HG02610 (cell line): ENCODE measurements at regions not wholly inside any gene's neighbourhood (a gene's known extent, or its start where the extent isn't known, plus 50 kb on each side); places are given as distances from the start of the nearest gene placed in this dataset.

Source experiments
- ATAC-seq: cut with Tn5 transposase; IDR thresholded peaks from one replicate; pipeline ENCODE4 v1.9.1; 2021; ENCODE audit warnings: mild to moderate bottlenecking, moderate library complexity; ENCODE audit not compliant: unreplicated experiment

DNA sequence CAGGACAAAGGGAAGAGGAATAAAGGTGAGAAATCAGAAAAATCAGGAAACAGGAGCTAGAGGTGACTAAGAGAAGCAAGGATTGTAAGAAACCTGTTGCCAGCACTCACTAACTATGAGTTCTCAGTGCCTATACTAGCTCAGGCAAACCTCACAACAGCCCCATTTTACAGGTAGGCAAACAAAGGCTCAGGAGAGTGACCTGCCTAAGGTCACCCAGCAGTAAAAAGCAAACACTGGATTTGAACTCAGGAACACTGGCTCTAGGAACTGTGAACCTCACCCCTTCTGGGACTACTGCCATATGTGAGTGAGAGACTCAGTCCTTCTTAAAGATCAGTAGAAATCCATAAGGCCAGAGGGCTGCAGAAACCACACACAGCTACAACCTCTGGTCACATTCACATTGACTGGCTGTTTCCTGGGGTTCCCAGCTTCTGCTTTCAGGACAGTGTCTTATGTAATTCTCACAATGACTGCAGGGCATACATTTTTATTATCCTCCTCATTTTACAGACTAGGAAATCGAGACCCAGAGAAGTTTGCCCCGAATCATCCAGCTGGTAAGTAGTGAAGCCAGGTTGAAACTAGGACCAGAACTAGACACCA is 80.7 kb upstream of the MAFB start:
- ATAC-seq = no peak

DNA sequence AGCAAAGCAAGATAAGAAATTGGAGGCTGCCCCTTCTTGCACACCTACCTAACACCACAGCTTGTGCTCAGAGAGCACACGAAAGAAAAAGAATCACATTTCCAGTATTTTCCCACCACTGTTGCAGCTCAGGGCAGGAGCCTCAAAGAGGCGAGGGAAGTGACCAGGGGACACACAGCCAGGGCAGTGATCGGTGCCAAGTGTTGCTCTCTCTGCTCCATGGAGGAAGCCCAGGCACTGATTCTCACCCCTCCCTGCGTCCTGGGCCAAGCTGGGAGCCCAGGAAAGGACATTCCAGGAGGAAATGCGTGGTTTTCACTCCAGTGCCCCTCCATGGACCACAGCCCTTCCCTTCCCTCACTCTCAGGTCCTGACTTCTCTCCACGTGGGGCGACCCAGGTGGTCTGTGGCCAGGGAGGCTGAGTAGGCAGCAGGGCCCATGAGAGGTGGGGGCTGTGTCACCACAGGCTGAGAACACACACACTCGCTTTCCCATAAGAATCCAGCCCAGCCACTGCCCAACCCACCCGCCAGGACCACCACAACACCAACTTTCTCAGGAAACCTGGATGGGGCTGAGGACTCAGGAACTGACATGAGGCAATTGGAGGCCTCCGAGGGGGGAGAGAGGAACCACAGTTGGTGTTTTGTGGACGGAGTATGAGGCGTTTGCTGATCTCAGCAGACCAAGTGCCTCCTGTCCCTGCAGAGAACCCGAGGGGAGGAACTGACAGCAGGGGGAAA is 81.7 kb upstream of the MAFB start:
- no peak for ATAC-seq

DNA sequence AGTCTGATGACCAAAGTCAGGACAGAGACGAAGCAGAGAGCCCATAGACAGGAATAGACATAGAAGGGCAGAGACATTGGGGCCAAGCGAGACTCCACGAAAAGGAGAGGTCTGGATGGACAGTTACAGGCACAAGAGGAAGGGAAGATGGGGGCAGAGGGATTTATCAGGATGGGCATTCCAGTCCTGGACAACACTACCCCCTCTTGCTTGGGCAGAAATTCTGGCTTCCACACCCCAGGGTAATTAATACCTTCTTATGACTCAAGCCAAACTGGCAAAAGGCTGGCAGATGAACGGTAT is 82.2 kb upstream of the MAFB start:
- no peak for ATAC-seq

DNA sequence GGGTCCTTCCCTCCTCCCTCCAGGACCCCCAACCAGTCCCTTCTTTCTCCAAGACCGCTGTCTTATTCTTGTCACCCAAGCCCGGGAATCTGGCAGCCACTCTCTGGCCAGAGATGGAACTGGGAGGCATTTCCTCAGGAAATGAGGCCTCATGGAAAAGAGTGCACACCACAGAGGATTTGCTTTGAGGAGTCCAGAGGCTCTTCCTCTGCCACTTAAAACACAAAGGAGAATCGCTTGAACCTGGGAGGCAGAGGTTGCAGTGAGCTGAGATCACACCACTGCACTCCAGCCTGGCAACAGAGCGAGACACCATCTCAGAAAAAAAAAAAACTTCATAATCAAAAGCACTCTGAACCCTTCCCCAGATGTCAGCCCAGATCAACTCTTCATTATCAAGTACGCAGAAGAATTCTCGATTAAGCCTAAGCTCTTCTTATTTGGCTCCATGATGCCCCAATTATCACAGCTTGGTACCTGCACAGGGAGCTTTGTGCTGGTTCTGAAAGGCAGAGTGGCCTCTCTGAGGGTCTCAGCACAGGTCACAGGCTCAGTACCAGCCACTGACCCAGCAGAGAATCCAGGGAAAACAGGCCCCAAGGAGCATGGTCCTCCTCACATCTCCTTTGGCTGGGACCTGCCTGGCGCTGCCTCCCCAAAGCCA is 82.9 kb upstream of the MAFB start:
- ATAC-seq = no peak

DNA sequence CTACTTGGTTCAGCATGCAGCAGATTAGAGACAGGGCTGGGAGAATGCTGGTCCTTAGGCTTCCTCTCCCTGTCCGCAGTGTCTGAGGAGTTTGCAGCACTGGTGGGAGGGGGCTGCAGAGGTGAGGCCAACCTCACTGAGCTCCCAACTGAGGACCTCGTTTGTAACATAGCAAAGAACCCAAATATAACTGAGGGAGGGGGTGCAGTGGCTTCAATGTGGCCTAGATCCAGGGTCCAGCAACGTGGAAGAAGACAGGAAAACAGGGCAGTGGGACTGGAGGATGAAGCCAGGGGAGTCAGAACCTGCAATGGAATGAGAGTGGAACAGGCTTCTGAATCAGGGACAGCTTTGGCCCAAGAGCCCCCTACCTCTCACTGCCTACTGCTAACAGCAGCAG is 84.3 kb upstream of the MAFB start:
- no peak for ATAC-seq

DNA sequence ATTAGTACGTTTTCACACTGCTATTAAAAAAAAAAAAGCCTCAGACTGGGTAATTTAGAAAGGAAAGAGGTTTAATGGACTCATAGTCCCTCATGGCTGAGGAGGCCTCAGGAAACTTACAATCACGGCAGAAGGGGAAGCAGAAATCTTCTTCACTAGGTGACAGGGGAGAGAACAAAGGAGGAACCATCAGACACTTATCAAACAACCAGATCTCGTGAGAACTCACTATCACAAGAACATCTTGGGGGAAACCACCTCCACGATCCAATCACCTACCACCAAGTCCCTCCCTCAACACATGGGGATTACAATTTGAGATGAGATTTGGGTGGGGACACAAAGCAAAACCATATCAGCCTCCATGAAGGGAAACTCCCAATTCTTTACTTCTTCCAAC is 85.2 kb upstream of the MAFB start:
- no peak for ATAC-seq

DNA sequence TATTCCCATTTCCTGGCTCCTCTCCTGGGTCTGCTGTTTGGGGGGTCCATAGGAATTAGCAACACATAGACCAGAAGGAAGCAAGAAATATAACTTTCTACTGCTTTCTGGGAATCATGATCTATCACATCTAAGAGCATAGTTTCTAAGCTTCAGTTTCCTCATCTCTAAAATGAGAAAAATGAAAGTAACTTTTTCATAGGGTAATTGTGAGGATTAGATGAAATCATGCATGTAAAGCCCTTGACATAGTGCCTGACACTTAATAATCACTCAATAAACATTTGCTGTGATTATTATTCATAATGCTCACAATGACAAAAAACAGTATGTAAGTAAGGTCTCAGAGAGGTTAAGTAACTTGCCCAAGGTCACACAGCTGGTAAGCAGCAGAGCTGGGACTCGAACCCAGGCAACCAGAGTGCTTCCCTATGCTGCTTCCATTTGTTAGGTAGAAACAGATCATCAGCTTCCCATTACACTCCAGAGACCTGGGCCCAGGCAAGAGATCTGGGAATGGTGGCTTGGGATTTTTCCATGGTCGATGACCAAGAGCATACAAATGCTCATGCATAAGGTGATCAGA is 86.6 kb upstream of the MAFB start:
- ATAC-seq = no peak

DNA sequence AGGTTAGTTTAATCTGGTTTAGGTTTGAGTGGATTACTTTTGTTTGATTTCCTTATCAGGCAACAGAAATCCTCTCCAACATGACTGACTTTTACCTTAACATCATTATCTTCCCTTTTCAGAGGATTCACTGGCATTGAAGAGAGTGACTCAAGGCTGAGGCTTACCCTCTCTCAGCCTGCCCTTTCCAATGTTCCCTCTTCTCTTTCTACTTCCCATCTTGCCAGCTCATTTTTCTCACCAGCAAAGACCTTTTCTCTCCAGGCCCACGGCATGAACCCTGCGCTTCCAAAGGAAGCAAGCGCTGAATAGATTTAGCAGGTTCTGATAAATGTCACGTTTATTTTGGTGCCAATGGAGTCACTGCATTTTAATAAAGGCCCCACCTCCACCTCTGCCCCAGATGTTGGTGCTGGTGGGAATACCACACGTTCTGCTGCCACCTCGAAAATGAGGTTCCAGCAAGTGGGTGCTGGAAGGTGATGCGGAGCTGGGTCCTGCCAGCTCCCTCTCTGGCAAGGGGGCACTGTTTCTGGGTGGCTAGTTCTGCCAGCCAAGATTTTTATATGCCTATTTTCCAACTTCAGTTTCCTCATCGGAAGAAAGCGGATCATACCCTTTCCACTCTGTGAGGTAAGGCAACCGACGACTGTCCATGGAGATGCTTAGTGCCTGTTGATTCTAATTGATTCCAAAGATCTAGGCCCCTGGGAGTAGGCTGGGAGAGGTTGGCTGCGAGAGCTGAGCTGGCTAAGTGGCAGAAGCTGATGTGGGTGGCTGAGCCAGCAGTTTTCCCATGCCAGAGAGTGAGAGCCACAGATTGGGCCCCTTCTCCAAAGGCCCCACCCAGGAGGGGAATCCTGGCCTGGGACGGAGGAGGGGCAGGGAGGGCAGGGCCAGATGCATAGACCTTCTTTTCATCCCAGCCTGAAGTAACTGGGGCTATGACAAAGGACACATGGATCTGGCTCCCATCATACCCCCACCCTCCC is 87.7 kb upstream of the MAFB start:
- no peak for ATAC-seq

DNA sequence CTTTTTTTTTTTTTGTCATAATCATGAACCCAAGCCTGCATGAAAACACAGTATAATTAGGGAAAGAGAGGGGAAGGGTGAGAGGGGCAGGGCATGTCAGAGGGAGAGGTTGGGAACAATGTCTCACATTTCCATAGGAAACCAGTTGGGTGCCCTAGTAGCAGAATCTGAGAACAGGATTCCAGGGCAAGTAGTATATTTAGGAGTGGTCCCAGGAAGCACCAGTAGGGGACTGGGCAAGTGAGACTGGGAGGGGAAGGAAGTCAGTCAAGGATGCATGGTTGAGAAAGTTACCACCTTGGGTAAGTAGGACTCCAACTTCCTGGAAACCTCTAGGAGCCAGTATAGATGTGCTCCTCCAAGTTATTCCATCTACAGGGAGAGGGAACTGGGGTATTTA is 88.6 kb upstream of the MAFB start:
- no peak for ATAC-seq

DNA sequence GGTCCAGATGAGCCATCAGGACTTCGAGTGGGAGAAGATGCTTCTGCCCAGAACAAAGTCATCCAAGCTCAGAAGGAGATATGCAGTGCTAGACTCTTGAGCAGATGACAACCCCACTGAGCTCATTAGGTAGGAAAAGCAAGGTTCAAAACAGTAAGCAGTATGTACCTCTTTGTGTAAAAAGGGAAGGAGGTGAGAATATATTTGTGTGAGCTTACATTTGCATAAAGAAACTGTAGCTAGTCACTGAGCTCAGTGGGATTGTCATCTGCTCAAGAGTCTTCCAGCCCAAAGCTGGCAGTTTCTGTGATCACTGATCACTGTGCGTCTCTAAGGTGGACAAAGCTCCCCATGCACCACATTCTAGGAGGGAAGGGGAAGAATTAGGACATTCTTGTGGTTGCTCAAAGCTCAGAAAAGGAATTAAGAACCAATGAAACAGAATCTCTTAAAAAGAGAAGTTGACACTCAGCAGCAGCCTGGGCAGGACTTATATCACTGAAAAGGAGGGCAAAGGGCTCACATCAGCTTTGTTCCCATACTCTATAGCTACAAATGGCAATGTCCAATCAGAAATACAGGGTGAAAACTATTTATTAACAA is 90.0 kb upstream of the MAFB start:
- no peak for ATAC-seq

DNA sequence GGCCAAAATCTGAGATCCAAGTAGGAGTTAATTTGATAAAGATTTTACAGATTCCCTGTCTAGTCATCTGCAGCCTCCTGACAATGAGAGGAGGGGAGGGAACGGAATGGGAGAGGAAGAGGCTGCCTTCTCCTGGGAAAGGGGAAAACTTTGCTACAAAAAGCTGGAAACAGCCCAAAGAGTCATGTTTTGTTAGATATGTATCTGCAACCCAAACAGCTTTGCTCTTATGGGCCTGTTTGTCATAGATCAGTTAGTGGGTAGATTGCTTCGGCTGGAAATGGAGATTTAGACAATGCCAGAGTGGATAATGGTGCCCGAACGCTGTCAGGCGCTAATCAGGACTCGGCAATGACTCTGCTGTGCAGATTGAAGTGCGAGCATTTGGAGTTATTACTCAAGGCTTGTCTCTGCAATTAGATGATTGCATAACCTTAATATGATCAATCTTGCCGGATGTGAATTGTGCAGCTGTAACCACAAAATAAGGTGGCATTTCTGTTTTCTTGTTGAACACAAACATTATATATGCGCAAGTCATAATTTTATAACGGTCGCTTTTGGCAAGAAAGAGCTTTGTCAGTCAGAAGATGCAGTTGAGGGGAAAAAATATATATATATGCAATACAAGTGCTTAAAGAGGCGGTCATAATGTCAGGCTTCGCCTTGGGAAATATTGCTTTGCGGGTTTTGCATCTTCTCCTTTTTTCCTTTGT is 92.4 kb upstream of the MAFB start:
- no peak for ATAC-seq

DNA sequence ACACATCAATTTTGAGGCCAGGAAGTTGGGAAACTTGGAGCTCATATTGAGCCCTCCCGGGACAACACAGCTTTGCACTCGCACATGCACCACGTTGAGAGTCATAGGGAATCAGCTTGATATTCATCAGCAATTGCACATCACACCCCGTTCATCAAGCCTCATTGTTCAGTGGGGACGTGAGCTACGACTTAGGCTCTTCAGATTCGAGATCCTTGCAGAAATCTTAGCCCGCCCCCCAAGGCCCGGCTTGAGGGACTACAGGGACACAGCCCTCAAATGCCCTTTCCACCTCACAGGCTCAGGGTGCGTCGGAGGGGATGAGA is 93.0 kb upstream of the MAFB start:
- ATAC-seq = no peak

DNA sequence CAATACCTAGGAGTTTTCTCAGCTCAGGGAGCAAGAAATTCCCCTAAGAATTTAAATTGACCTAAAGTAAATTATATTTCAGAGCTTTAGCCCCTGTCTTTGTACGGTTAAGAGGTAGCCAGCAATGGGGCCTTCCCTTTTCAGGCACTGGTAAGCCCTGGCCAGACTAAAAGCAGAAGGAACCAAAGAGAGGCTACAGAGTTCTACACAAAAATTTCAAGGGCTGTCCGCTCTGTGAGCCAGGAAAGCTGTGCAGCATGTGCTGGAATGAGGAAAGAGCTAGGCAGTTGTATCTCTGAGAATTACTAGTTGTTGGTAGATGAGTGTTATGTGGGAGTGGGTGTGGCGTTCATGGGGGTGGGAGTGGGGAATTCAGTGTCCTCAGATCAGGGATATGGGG is 96.3 kb upstream of the MAFB start:
- no peak for ATAC-seq

DNA sequence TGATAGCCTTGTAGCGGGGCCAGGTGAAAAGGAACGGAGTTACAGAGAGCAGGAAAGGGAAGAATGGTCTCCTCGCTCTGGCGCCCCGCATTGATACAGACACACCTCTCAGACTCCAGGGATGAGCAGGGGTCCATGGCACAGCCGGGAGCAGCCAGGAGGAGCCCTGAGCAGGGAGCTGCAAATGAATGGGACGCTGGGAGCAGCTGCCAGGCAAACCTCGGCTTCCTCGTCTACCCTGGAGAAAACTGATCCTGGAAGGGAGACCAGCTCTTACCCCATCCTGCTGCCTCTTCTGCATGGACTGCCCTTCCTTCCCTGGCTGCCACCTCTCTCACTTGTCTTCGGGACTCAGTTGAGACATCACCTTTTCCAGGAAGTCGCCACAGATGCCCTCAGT is 97.3 kb upstream of the MAFB start:
- no peak for ATAC-seq

DNA sequence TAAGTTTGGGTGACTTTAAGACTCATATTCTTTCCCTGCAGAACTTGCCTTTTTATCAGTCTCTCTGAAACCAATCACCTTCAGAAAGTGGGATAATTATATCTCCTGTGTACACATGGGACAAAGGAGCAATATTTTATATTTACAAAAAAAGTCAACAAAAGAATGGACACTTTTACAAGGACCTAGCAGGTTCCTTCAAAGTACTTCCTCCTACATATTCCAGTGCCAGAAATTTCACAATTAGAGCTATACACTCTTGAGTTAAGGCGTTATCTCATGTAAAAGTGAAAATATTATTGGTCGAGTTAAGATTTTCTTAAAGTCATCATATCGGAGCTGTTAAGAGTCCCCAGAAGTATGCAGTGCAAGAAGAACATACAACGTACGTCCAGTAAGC is 98.9 kb upstream of the MAFB start:
- ATAC-seq = no peak

DNA sequence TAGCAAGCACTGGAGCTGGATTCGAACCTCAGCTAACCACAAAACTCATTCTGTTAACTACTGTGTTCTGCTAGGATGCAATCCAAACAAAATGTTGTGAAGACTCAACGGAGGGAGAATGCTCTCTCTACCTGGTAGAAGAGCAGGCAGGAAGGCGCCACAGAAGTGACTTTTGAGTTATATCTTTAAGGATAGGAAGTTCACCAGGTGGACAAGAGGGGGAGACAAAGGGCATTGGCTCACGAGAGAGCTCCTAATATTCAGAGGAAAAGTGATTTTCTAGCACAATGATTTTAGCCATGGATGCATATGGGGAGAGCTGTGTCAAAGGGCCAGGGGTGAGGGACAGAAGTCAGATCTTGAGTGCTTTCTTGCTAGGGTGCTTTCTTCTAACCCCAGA is 108.4 kb upstream of the MAFB start:
- ATAC-seq = no peak

DNA sequence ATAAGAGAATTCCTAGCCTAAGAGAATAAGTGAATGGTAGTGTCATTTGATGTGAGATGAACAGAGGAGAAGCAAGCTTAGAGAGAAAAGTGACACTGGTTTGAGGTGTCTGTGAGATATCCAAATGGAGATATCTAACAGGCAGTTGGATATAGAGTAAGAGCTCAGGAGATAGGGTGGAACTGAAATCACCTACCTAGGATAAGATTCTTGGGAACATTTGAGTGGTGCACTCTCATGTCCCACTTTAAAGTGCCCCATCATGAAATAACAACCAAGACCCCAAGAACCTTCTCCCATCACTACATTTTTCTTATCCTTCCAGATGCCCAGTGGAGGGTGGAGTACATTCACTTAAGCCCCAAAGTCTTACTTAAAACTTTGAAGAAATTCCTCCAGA is 109.0 kb upstream of the MAFB start:
- ATAC-seq = no peak

DNA sequence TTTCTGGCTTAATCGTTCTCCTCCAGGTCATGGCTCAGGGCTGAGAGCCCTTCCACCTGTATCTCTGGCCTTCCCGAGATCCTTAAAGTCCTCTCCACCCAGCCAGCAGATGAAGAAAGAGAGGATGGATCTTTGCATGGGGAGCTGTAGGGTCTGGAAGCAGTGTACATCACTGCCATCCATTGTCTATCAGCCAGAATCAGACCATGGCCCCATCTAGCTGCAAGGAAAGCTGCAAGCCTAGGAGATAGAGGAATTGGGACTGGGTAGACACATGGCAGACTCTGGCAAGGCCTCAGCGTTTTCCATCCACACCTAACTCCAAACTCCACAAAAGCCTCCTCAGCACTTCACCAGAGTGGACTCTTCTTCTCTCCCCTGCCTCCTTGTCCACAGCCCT is 113.8 kb upstream of the MAFB start:
- no peak for ATAC-seq

DNA sequence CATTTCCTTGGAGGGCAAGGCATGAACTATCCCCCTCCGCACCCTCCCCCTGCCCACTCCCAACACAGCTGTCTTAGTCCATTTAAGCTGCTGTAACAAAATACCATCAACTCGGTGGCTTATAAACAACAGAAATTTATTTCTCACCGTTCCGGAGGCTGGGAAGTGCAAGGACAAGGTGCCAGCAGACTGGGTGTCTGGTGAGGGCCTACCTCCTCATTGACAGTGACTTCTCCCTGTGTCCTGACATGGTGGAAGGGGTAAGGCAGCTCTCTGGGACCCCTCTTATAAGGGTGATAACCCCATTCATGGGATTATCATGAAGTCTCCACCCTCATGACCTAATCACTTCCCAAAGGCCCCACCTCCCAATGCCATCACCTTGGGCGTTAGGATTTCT is 114.3 kb upstream of the MAFB start:
- no peak for ATAC-seq

DNA sequence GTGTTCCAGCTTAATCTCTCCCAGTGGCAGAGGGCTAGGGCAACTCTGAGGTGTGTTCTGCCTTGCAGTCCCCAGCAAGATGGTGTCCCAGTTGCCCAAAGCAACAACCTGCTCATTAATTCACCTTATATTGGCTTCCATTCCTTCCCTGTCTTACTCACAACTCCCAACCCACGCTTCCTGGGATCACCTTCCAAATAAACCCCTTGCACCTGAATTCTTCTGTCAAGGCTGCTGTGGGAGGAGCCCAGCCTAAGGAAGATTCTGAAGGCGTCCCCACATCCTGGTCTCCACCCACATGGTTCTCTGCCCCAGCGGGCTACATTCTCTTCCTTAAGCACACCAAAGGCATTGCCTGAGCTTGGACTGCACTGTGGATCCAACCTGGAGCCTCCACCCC is 116.6 kb upstream of the MAFB start:
- ATAC-seq = no peak
